Lung (tissue), 11 donors: ENCODE measurements at regions not wholly inside any gene's neighbourhood (a gene's known extent, or its start where the extent isn't known, plus 50 kb on each side); places are given as distances from the start of the nearest gene placed in this dataset.

Source experiments
- ATAC-seq: fragments of 200-7000 bp; cut with Tn5 transposase; one replicate; pipeline ENCODE4 v1.9.1; 2020; ENCODE audit warnings: moderate number of reproducible peaks; ENCODE audit not compliant: insufficient read depth, low FRiP score
- DNase-seq, 3 donors: peaks; one replicate each; pipeline ENCODE4 v3.0.0-alpha.2; 2013 to 2017
- H3K27ac ChIP-seq, 2 donors: one replicate each; pipeline ENCODE4 v1.5.1; 2013; ENCODE audit warnings: mild to moderate bottlenecking in 2 of 2, moderate library complexity in 2 of 2, control low read depth in 1 of 2, inconsistent platforms in 1 of 2, low read depth in 1 of 2, low read length in 1 of 2
- H3K27me3 ChIP-seq, 3 donors: one replicate each; pipeline ENCODE4 v1.5.1; 2013; ENCODE audit warnings: low read length in 2 of 3; ENCODE audit not compliant: control insufficient read depth in 3 of 3, insufficient read depth in 3 of 3
- H3K36me3 ChIP-seq, 4 donors: one replicate each; pipeline ENCODE4 v1.5.1; 2013; ENCODE audit warnings: low read length in 4 of 4, mild to moderate bottlenecking in 1 of 4, moderate library complexity in 1 of 4; ENCODE audit not compliant: control insufficient read depth in 4 of 4, insufficient read depth in 4 of 4
- H3K4me1 ChIP-seq, 5 donors: one replicate each; pipeline ENCODE4 v1.5.1; 2013; ENCODE audit warnings: low read length in 5 of 5, mild to moderate bottlenecking in 2 of 5, moderate library complexity in 1 of 5; ENCODE audit not compliant: control insufficient read depth in 5 of 5, insufficient read depth in 5 of 5
- H3K4me3 ChIP-seq: one replicate; pipeline ENCODE4 v1.5.1; 2013; ENCODE audit warnings: mild to moderate bottlenecking, control low read depth, moderate library complexity
- H3K9ac ChIP-seq, 2 donors: one replicate each; pipeline ENCODE4 v1.5.1; 2013; ENCODE audit warnings: low read length in 2 of 2, control low read depth in 1 of 2; ENCODE audit not compliant: insufficient read depth in 1 of 2
- H3K9me3 ChIP-seq, 4 donors: one replicate each; pipeline ENCODE4 v1.5.1; 2013; ENCODE audit warnings: low read length in 3 of 4, mild to moderate bottlenecking in 1 of 4, moderate library complexity in 1 of 4; ENCODE audit not compliant: control insufficient read depth in 4 of 4, insufficient read depth in 3 of 4
- WGBS, 2 donors: extraction: QIAGEN DNeasy Blood & Tissue Kit; methylation state at CpG; one replicate each; pipeline ENCODE4 v1.1.7; 2013; 5-methylcytosine and 5-hydroxymethylcytosine counted together
- TF ChIP-seq, protein P1 (sequence below): IDR thresholded peaks from 2 replicates; pipeline ENCODE4 v1.5.1; 2012; ENCODE audit warnings: mild to moderate bottlenecking; ENCODE audit errors: control extremely low read depth, extremely low read depth
- donor health status: control.
- donor health status: control.
- donor health status: Bipolar disorder and iron deficiency.
- donor health status: healthy.
- donor health status: DM: yes; HTN: yes; CAD: no.

DNA sequence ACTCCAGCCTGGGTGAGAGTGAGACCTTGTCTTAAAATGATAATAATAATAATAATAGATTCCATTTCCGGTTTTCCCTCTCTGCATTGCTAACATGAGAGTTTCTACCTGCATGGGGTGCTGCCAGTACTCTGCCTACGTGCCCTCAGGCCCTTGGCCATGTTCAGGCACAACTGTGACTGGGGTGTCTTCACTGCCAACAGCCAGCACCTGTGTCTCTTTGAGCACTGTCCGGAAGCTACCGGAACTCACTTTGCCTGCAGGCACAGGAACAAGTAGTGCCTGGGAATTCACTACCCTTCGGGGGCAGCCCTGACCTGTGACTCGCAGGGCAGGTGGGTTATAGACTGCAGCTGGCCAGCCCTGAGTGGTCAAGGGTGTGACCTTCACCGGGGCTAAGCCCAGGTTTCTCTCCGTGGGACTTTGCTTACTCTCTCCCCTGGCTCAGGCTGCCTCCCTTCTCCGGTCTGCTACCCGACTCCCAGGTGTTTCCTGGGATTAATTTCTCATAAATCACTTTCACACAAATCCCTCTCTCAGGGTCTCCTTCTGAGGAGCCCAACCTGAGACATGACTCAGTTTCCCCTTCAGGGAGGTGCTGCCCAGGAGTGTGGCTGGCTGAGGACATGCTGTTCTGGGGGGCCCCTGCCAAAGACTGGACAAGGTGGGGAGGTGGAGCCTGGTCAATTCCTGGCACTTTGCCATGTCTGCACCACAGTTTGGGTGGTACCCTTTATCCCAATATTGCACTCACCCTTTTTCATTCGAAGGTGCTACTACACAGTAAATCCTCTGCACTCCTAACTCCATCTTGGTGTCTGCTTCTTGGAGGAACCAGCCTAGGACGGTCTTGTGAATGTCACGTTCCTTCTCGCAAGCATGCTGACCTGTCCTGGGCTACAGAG lies 79.5 kb upstream of the RALGAPA2 start:
- TF ChIP-seq, protein P1, sequence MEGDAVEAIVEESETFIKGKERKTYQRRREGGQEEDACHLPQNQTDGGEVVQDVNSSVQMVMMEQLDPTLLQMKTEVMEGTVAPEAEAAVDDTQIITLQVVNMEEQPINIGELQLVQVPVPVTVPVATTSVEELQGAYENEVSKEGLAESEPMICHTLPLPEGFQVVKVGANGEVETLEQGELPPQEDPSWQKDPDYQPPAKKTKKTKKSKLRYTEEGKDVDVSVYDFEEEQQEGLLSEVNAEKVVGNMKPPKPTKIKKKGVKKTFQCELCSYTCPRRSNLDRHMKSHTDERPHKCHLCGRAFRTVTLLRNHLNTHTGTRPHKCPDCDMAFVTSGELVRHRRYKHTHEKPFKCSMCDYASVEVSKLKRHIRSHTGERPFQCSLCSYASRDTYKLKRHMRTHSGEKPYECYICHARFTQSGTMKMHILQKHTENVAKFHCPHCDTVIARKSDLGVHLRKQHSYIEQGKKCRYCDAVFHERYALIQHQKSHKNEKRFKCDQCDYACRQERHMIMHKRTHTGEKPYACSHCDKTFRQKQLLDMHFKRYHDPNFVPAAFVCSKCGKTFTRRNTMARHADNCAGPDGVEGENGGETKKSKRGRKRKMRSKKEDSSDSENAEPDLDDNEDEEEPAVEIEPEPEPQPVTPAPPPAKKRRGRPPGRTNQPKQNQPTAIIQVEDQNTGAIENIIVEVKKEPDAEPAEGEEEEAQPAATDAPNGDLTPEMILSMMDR = no peak
- DNase-seq (no peak), ATAC-seq (no peak)
- Histone ChIP-seq H3K9me3 (peaks cover 0 to 5% (median 2%) of the 10 kb centered on the region in 4 donors), H3K27me3 (no peaks in the 10 kb centered on the region), H3K27ac (no peak overlapping the region), H3K9ac (no peak overlapping the region), H3K36me3 (no peaks in the 10 kb centered on the region), H3K4me1 (peaks cover 0 to 4% (median 0%) of the 10 kb centered on the region in 5 donors), H3K4me3 (no peak overlapping the region)
- WGBS, 2 donors = 83 to 84% methylated on average over 14 of the region's 14 CpGs

- peaks cover 0 to 7% (median 2%) of the 10 kb centered on the region in 4 donors for H3K9me3 ChIP-seq
- no peak overlapping the region for H3K4me3 ChIP-seq
- no peaks in the 10 kb centered on the region for H3K36me3 ChIP-seq
- ATAC-seq (no peak), DNase-seq (no peak)
- no peak overlapping the region for H3K9ac ChIP-seq
- H3K27me3 ChIP-seq = no peaks in the 10 kb centered on the region
- H3K27ac ChIP-seq = no peak overlapping the region
- 95 to 98% methylated on average over 4 of the region's 4 CpGs for WGBS, 2 donors
- H3K4me1 ChIP-seq = peaks cover 0 to 6% (median 5%) of the 10 kb centered on the region in 5 donors
- TF ChIP-seq, protein P1 = no peak
Measured at GRCh38 chr20:20788308-20788707, 75.9 kb upstream of the RALGAPA2 start.

GRCh38 chr20:20786428-20786827 lies 74.0 kb upstream of the RALGAPA2 start:
- no peak overlapping the region for H3K27ac ChIP-seq
- H3K9ac ChIP-seq = no peak overlapping the region
- peaks cover 0 to 7% (median 2%) of the 10 kb centered on the region in 4 donors for H3K9me3 ChIP-seq
- no peak for DNase-seq
- no peak overlapping the region for H3K4me3 ChIP-seq
- 38 to 65% methylated on average over 2 of the region's 2 CpGs for WGBS, 2 donors
- TF ChIP-seq, protein P1 = no peak
- H3K4me1 ChIP-seq = peaks cover 0 to 25% (median 12%) of the 10 kb centered on the region in 5 donors
- peak; percentile 6 for ATAC-seq
- no peaks in the 10 kb centered on the region for H3K36me3 ChIP-seq
- no peaks in the 10 kb centered on the region for H3K27me3 ChIP-seq
